Transverse colon (tissue), 4 donors: ENCODE measurements at regions not wholly inside any gene's neighbourhood (a gene's known extent, or its start where the extent isn't known, plus 50 kb on each side); places are given as distances from the start of the nearest gene placed in this dataset.

Source experiments
- EP300 ChIP-seq: sonication (generic); formaldehyde crosslinking; IDR thresholded peaks from one replicate; pipeline ENCODE4 v1.6.1; 2017; ENCODE audit warnings: antibody characterized with exemption, low read depth
- POLR2A ChIP-seq: fragments of 450-650 bp; IDR thresholded peaks from one replicate; pipeline ENCODE4 v1.6.1; 2016; ENCODE audit warnings: antibody characterized with exemption, mild to moderate bottlenecking, moderate library complexity
- POLR2AphosphoS5 ChIP-seq, 3 donors: sonication (generic); formaldehyde crosslinking; IDR thresholded peaks; one replicate each; pipeline ENCODE4 v1.6.1; 2016; ENCODE audit warnings: antibody characterized with exemption in 3 of 3
- TF ChIP-seq, protein P1 (sequence below), 5 experiments: fragments of 200-600 bp in 3 of 5; fragments of 450-650 bp in 2 of 5; sonication (generic) in 3 of 5; IDR thresholded peaks; 1 replicate in 2 of 5; 2 replicates in 3 of 5; pipeline ENCODE4 v1.5.1; 2016 to 2017; ENCODE audit warnings: antibody characterized with exemption in 5 of 5, inconsistent platforms in 3 of 5, mild to moderate bottlenecking in 2 of 5, moderate library complexity in 1 of 5

DNA sequence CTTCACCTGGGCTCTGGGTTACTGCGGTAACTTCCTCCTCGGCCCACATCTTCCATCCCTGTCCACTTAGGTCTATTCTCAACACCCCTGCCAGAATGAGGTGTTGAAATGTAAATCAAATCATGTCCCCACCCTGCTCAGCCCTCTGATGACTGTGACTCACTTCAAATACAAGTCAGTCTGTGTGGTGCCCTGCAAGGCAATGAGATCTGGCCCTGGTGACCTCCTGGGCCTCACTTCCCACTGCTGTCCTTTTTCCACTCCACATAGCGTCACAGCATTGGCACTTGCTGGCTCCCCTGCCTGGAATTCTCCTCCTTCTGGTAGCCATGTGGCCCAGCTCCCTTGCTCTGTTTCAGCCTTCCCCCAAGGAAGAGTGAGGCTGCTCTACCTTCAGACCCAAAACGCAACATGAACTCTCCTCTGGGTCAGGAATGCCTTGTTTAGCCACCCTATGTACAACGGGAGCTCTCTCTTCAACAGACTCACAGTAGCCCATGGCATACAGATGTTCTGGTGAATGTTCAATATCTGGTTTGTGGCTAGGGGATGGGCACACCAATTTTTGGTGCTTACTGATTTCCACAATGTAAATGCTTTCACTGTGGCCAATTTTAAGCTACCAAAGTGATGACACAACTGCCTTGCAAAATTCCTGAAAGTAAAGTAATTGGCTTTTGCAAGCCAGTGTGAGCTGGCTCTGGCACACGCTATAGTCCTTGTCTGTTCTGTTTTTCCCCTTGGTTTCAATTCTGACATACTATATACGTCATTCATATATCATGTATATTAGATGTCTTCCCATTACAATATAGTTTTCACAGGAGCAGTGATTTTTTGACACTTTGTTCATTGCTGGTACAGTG, 550.3 kb upstream of the HS6ST1 start:
- TF ChIP-seq, protein P1, sequence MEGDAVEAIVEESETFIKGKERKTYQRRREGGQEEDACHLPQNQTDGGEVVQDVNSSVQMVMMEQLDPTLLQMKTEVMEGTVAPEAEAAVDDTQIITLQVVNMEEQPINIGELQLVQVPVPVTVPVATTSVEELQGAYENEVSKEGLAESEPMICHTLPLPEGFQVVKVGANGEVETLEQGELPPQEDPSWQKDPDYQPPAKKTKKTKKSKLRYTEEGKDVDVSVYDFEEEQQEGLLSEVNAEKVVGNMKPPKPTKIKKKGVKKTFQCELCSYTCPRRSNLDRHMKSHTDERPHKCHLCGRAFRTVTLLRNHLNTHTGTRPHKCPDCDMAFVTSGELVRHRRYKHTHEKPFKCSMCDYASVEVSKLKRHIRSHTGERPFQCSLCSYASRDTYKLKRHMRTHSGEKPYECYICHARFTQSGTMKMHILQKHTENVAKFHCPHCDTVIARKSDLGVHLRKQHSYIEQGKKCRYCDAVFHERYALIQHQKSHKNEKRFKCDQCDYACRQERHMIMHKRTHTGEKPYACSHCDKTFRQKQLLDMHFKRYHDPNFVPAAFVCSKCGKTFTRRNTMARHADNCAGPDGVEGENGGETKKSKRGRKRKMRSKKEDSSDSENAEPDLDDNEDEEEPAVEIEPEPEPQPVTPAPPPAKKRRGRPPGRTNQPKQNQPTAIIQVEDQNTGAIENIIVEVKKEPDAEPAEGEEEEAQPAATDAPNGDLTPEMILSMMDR (IDR thresholded peaks at IDR 0.05) = no peak
- TF ChIP-seq POLR2A (no peak), POLR2AphosphoS5 (IDR thresholded peaks at IDR 0.05) (no peak), EP300 (no peak)
